T-helper 1 cell (primary cell): ENCODE measurements at regions not wholly inside any gene's neighbourhood (a gene's known extent, or its start where the extent isn't known, plus 50 kb on each side); places are given as distances from the start of the nearest gene placed in this dataset.
"Not testable (repeated sequence)": the region's sequence is repeated elsewhere in the genome, so short reads cannot be mapped to it uniquely, and the experiment has no call there.

ENCODE experiments used
- DNase-seq, 5 donors: peaks; one replicate each; pipeline ENCODE4 v3.0.0-alpha.2; 2012 to 2020

DNA sequence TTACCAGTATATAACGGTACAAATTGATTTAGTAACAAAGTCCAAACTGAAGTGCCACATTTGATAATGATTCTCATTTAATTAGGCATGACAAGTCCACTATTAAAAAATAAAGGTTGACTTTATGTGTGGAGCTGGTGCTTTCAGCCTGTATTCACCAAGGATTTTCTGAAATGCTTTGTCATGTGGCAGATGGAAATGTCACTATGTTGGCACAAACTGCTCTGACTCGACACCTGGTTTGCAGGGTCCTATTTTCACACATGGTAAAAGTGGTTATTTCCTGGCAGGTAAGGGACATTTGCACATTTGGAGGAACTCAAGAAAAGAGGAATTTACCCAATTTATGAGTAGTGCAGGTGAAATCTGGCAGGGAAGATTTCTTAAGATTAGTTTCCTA lies 572.6 kb upstream of the MDGA2 start:
- no peak for DNase-seq

DNA sequence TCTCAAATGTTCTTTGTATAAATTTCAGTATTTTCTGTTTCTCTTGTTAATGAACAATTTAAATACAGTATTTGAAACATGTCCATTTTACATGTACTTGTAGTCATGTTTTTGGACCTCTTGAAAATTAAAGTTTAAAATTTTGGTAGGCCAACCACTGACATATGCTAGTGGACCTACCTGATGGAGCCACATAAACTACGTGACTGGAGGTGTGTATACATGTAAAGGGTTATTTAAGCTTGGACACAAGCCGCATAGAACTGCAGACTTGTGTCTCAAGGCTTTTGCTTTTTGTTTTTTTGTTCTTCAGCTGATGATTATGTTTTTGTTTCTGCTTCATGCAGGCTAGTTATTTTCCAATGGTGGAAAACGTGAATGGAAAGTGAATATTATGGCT lies 568.5 kb upstream of the MDGA2 start:
- no peak for DNase-seq

DNA sequence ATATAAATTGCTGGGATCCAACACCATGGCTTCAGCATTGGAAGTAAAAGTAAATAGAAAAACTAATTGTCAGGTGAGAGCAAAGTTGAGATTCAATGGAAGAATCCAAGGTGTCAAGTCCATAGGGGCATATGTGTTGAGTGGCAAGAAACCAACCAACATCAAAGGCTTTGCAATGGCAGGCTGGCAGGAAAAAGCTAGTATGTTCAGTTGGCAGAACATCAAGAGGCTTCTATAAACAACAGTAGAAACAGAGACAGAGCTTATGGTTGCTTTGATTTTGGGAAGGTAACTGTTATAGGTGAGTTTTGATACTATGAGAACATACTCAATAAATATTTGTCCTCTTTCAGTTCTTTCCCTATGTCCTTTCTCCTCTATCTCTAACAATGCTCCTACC lies 553.7 kb upstream of the MDGA2 start:
- no peak for DNase-seq

DNA sequence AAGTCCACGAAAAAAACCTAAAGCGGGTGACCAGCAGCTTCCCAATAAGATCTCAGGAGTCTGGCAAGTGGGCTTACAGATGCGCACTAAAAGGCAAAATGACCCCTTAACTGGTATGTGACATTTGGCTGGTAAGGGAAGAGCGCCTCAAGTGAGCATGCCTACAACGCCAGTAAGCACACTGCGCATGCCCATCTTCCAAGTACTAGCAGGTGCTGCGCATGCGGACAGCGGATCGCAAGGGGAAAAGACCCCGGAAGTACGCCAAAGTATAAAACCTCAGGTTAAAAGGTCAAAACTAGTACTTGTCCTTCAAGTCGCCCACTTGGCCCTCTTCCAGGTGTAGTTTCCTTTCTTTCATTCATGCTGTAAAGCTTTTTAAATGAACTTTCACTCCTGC lies 518.5 kb upstream of the MDGA2 start:
- no peak for DNase-seq

DNA sequence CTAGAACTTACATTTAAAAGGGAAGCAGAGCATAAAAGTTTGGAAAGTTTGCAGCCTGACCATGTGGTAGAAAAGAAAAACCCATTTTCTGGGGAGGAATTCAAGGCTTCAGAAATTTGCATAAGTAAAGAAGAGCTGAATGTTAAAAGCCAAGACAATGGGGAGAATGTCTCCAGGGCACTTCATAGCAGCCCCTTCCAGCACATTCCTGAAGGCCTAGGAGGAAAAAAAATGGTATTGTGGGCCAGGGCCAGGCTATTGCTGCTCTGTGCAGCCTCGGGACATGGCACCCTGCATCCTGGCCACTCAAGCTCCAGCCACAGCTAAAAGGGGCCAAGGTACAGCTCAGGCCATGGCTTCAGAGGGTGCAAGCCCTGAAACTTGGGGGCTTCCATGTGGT lies 474.2 kb upstream of the MDGA2 start:
- not testable (repeated sequence) for DNase-seq

DNA sequence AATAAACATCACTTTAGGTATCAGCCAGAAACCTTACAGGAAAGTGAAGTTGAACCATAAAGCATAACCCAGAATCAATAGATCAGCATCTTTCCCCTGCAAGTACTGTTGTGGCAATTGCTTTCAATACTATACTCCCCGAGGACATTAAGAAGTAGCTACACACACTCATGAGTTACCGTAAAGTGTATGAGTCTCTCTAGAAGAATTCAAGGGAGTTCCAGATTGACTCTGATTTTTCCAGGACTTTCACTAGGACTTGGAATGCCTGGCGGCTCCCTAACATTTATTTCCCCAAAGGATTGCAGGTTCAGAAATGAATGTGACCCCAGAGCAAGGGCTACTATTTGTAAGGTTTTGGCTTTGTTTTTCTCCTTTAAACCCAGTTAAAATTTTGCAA lies 465.4 kb upstream of the MDGA2 start:
- no peak for DNase-seq

DNA sequence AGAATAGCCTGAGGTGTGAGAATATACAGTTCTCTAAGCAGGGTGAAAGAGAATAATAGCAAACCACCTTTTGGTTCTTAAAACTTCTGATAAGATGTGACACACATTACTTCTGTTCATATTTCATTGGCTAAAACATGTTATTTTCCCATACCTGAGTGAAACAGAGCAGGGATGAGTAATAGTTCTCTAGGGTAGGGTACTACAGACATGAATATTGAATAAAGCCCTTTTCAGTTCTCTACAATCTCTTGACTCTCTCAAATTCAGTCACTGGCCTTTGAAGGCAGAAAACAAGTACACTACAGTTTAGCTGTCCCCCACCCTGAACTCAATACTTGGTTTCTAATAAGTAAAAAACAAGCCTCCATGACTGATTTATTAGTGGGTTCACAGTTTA lies 454.1 kb upstream of the MDGA2 start:
- no peak for DNase-seq

DNA sequence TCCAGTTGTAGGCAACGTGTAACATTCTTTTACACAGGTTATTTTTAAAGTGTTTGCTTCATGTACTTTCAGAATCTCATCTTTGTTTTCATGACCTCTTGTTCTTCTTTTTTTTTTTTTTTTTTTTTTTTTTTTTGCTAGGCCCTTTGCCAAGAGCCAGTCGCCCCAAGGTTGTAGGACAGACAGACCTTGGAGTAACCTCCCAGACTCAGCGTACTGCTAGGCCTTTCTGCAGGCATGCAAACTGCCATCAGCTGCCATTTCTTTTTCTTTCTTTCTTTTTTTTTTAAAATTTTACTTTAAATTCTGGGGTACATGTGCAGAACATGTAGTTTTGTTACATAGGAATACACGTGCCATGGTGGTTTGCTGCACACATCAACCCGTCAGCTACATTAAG lies 452.3 kb upstream of the MDGA2 start:
- DNase-seq, result no peak

DNA sequence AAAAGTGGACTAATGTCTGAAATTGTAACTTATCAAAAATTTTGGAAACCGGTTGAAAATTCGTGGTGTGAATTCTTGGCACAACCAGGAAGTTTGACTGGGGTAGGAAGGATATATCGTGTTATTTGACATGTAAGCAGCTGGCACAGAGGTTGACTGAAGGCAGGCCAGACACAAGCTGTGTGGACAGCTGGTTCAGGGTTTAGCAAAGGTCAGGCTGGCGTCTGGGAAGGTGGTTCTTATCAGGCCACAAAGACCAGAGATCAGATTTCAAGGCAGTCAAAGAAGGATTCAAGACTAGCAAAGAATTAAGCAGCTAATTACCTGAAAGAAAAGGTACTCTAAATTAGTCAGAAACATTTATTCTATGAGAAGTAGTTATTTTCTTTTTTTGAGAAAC lies 450.2 kb upstream of the MDGA2 start:
- DNase-seq, result no peak

DNA sequence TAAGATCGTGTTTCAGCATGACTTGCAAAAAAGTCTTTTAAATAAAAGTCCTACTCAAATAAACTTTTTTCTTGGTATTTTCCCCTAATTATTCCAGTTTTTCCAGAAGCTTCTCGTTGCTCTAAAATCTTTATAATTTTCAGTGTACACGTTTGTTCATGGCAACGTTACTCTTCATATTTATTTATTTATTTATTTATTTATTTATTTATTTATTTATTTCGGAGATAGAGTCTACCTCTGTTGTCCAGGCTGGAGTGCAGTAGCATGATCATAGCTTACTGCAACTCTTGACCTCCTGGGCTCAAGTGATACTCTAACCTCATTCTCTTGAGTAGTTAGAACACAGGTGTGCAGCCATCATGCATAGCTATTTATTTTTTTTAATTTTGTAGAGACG lies 438.3 kb upstream of the MDGA2 start:
- no peak for DNase-seq

DNA sequence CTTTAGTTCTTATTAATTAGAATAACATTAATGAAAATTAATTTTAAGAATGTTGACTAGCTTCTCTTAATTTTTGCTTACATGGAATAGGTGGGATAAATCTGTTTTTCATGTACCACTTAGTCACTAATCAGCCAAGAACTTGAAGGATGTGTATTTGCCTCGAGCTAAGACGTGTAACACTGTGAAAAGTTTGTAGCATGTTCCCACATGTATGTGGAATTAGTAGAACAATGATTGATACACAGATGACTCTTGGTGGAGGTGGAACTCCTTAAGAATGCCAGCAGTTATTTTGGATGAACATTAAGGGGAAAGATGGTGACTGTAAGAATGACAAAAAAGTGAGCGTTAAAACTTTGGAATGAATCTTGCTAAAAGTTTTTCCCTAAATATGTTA lies 435.7 kb upstream of the MDGA2 start:
- DNase-seq, result no peak

DNA sequence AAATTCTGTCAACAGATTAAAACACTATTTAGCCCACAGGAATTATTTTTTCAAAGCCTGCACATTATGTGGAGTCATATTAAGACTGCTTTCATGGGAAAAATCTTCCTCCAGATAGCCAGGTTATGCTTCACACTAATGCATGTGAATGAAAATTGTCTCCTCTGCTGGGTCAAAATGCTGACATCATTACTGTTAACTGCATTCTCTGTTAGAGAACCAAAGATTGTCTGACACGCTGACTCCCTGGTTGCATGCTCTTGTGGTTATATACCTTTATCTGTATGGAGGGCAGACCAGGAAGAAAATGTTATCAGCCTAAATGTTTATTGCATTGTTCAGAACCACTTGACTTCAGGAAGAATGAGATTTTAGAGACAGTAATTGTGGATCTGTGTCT lies 432.2 kb upstream of the MDGA2 start:
- no peak for DNase-seq

DNA sequence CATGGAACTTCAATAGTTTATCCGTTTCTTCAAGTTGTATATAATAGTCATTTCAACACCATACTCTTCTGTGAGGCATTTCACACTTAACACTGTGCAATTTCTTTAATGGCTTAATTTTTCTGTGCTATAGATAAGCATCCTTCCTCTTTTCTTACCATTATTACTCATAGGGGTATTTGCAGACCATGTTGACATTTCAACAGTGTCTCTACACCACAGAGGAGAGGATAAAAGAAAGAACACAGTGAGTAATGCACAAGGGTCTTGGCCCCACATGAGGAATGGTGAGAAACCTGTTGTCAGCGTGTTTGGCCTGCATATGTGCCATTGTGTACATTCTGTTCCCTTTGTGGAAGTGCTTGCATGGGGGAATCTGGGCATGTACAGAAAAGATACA lies 421.5 kb upstream of the MDGA2 start:
- DNase-seq, result no peak

DNA sequence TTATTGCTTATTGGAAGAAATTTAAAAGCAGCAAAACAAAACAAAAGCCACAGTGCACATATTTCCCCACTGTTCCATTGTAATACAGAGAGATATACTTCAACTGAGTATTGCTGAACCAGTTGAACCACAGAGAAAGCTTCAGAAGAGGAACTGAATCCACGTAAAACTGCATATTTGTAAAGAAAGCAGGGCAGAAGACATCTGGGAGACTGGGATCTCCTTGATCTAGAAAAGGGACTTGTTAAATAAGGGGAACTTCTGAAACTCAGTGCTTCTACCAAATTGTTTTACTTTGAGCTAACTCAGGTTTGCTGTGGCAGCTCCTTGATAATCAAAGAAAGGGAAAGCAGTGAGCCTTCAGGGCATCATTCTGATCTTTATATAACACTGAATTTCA lies 411.1 kb upstream of the MDGA2 start:
- no peak for DNase-seq

DNA sequence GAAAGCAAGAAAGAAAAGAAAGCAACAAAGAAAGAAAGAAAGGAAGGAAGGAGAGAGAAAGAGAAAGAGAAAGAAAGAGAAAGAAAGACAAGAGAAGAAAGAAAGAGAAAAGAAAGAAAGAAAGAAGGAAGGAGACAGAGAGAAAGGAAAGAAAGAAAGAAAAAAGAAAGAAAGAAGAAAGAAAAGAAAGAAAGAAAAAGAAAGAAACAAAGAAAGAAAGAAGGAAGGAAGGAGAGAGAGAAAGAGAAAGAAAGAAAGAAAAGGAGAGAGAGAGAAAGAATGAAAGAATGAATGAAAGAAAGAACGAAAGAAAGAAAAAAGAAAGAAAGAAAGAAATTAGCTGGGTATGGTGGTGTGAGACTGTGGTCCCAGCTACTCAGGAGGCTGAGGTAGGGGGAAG lies 400.1 kb upstream of the MDGA2 start:
- no peak for DNase-seq

DNA sequence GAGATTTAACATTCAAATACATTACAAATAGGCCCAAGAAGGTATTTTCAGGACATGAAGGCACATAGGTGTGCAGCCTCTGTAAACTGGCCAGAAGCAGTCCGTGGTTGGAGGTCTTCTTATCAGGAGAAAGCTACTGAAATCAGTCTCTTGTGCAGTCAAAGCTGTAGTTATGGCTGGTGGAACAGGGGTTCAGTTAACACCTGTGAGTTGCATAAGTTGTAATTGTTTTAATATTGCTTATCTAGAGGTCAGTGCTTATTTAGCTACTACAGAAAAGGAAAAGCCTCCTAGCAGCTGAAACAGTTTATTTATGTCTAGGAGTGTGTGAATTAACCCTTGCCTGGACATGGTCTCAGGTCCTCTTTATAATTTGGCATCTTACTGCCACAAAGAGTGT lies 377.6 kb upstream of the MDGA2 start:
- DNase-seq, result no peak

DNA sequence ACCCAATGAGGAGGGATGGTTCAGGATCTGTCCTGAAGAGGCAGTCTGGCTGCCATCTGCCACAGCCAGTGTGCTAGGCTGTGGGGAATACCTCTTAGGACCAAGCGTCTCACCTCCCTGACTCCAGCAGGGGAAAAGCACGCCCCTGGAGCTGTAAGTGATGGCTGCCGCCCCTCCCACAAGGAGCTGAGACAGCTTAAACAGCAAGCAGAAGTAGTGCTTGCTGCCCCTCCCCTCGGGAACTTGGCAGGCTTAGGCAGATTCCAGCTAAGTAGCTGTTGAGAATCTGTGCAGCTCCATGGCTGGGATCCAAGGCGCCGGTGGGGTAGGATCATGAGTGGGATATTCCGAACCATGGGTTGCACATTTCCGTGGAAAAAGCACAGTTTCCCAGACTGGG lies 360.4 kb upstream of the MDGA2 start:
- no peak for DNase-seq

DNA sequence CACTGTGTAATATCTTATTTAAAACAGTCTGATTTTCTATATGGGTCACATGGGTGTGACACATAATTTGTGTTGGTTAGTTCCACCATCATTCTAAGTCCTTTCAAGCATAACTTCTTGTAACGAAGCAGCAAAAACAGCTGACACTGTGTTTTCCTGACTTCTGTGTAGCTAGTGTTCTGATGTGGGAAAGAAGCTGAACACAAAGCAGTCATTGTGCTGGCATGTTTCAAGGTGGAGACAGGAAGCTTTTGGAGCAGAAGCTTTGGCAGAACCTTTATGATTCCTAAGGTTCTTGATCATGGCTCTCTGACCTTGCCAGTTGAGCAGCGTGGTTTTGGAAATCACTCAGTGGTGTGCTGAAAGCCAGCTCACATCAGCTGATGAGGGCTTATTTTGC lies 351.7 kb upstream of the MDGA2 start:
- DNase-seq, result no peak

DNA sequence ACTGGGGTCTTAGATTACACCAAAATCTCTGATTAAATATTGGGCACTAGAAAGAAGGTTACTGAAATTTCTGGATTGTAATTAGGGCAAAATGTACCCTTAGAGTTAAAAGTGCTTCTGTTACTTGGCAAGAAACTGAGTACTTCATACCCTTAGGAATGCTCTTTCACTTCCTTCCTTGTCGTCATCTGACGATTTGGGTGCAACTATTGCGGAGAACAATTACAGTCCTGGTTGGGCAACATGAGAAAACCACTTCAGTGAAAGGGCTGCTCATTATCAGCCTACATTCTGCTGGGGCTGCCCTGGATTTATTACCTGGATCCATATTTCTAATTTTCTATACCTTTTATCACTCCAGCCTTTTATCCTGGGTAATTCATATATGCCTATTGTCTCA lies 348.5 kb upstream of the MDGA2 start:
- DNase-seq, result no peak

DNA sequence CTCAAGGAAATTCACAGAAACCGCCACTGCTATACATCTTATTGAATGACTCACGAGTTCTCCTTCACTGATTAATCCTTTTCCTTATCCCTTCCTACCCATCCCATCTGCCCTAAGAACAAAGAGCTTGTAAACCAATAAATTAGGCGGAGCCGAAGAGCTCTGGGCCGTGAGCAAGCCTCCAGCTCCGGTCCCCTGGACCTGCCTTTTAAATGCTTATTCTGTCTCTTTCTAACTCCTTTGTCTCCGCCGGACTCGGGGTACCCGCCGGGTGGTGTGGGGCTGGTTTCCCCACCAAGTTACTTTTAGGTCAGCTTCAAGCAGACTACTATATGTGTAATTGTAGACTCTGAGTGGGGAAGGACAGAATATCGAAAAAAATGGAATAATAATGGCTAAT lies 336.1 kb upstream of the MDGA2 start:
- DNase-seq, result not testable (repeated sequence)

DNA sequence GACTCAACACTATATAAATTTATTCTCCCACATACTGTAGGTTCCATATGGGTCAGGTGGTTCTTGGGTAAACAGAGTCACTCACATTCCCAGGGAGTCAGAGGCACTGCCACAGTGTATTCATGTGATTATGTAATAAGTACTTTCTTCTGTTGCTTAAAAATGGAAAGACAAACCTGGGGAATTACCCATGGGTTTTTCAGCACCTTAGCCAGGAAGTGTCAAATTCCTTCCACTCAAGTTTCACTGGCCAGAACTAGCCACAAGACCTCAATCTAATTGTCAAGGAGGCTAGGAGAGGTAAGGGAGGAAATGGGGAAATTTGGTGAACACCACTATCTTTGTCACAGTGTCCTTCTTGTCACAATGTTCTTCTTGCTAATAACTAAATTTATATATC lies 333.2 kb upstream of the MDGA2 start:
- DNase-seq, result no peak

DNA sequence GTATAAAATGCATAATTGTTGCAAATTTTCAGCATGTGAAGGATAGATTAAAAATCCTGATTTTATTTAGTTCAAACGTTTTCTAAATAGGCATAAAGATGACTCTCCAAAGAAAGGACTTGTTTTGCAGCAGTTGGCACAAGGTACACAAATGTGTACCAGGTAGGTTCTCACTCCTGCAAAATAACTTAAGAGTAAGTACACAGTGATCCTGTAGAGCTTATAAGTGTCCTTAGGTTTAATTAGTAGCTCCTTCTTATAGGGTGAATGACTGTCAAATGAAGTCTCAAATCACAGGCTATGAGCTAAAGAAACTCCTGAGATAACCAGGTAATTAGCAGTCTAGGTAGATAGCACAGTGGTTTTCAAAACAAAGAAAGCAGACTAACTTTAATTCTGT lies 330.6 kb upstream of the MDGA2 start:
- no peak for DNase-seq

DNA sequence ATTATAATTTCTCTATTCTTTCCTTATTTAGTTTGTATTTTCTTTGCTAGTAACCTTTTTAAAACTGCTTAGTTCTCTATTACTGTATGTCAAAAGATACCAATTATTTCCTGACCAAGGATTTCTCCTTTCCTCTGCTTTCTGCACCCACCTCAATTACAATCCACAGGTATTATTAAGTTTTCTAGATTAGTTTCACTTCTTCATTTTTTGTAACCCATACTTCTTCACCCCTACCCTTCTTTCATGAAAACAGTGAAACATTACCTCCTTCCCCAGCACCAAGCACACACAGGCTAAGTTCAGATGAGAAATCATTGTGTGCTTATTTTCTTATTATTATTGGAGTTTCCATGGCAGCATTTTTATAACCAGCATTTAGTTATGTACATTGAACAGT lies 318.5 kb upstream of the MDGA2 start:
- DNase-seq, result no peak

DNA sequence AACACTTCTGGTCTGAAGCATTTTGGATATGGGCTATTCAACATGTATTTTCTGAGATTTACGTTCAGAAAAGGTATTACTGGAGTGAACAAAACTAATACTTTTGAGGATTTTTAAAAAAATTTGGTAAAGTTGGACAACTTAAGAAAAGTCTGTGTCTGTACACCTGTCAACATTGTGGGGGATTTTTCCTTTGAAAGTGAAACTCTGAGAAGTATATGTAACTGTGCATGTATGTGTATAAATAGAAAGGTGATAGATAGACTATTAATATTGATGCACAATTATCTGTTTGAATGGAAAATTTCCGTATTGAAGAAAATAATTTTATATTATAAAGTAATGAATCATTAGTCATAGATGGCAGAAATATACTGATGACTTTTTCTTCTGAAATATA lies 312.8 kb upstream of the MDGA2 start:
- no peak for DNase-seq

DNA sequence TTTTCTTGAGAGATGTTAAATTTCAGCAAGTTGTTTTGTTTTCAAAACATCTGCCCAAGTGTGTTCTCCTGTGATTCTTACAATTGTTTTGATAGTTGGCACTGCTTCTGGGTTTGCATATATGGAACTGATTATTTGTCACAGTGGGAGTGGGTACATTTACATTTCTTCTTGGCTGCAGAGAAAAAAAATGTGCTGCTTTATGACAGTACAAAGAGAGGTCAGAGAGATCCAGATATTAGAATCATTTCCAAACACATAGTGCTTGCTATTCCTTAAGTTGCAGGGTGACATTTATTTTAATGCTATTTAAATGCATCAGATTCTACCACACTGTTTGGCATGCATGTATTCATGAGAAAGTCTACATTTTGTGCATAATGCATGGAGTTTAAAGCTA lies 303.5 kb upstream of the MDGA2 start:
- no peak for DNase-seq

DNA sequence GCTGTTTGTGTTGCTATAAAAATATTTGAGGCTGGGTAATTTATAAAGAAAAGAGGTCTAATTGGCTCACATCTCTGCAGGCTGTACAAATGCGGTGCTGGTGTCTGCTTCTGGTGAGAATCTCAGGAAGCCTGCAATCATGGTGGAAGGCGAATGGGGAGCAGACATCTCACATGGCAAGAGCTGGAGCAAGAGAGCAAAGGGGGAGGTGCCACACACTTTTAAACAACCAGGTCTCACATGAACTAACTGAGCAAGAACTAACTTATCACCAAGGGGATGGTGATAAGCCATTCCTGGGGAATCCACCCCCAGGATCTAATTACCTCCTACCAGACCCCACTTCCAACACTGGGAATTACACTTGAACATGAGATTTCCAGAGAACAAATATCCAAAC lies 300.7 kb upstream of the MDGA2 start:
- no peak for DNase-seq
